ENCODE measurements at regions not wholly inside any gene's neighbourhood (a gene's known extent, or its start where the extent isn't known, plus 50 kb on each side); places are given as distances from the start of the nearest gene placed in this dataset.

GRCh38 chr11:90465553-90465952 is 242.7 kb upstream of the CHORDC1 start:
- TF ChIP-seq CTCF (IDR thresholded peaks at IDR 0.05; ENCODE audit: low read depth, low read length, poor library complexity, severe bottlenecking) = no peak
- no peak for TF ChIP-seq EZH2phosphoT487 (IDR thresholded peaks at IDR 0.05; ENCODE audit: borderline replicate concordance, low read length)

Data from DOHH2 (cell line).